HCT116 (cell line): ENCODE measurements at regions not wholly inside any gene's neighbourhood (a gene's known extent, or its start where the extent isn't known, plus 50 kb on each side); places are given as distances from the start of the nearest gene placed in this dataset.

ENCODE experiments used
- ATAC-seq: fragments of 200-7000 bp; cut with Tn5 transposase; 2 replicates; pipeline ENCODE4 v1.9.1; 2020; ENCODE audit warnings: mild to moderate bottlenecking, moderate library complexity
- BruUV-seq: library from RNA; stranded (reverse); fragments of 400-500 nt; replicated peaks from 2 replicates; lab custom pipeline; 2021; lab: Mats Ljungman, UMichigan
- CTCF ChIA-PET: fragments of 300-600 bp; sonication (Branson Sonifier 250); formaldehyde crosslinking; loops from one replicate; lab custom pipeline; 2021; ENCODE audit warnings: antibody characterized with exemption; lab: Charles Lee
- POLR2A ChIA-PET: fragments of 300-600, 350-600 bp; sonication (Branson Sonifier 250); formaldehyde crosslinking; loops from one replicate; lab custom pipeline; 2021; ENCODE audit warnings: antibody characterized with exemption; lab: Charles Lee
- RAD21 ChIA-PET, 2 experiments: fragments of 300-600 bp; sonication (Branson Sonifier 250); formaldehyde crosslinking; loops; one replicate each; lab custom pipeline; 2023; ENCODE audit warnings: low total read pairs in 2 of 2; ENCODE audit not compliant: uncharacterized antibody in 2 of 2, unreplicated experiment in 2 of 2, low non-redundant PET in 1 of 2; lab: Charles Lee
- DNase-seq: peaks from one replicate; pipeline ENCODE4 v3.0.0-alpha.2; 2010; ENCODE audit warnings: low read depth, low spot score
- H2AFZ ChIP-seq: fragments of 200-600 bp; shearing (Covaris generic), sonication (generic); 2 replicates; pipeline ENCODE4 v1.6.1; 2017; ENCODE audit warnings: low read depth, mixed run types, mixed read lengths, antibody characterized with exemption, low read length; ENCODE audit not compliant: poor library complexity, severe bottlenecking
- H3K27ac ChIP-seq: 2 replicates; pipeline ENCODE4 v1.5.1; 2012; ENCODE audit warnings: low read depth, low read length
- H3K27me3 ChIP-seq: fragments of 200-600 bp; sonication (generic); 2 replicates; pipeline ENCODE4 v1.6.1; 2016; ENCODE audit warnings: mixed run types, low read length, mixed read lengths; ENCODE audit not compliant: insufficient read depth
- H3K36me3 ChIP-seq, 2 experiments: fragments of 200-500 bp in 1 of 2; fragments of 200-600 bp in 1 of 2; sonication (Bioruptor generic) in 1 of 2; sonication (generic) in 1 of 2; 2 replicates each; pipeline versions ENCODE4 v1.5.1 to v1.6.1; 2014 to 2016; ENCODE audit warnings: low read length in 2 of 2, inconsistent platforms in 1 of 2, mixed read lengths in 1 of 2, mixed run types in 1 of 2; ENCODE audit not compliant: insufficient read depth in 2 of 2, control insufficient read depth in 1 of 2
- H3K4me1 ChIP-seq, 2 experiments: fragments of 200-600 bp in 1 of 2; sonication (generic) in 1 of 2; 2 replicates each; pipeline versions ENCODE4 v1.5.1 to v1.6.1; 2012 to 2017; ENCODE audit warnings: low read length in 2 of 2, inconsistent platforms in 1 of 2, mild to moderate bottlenecking in 1 of 2, mixed read lengths in 1 of 2, mixed run types in 1 of 2, moderate library complexity in 1 of 2; ENCODE audit not compliant: insufficient read depth in 2 of 2, control insufficient read depth in 1 of 2
- H3K4me2 ChIP-seq: fragments of 200-600 bp; sonication (generic); 2 replicates; pipeline ENCODE4 v1.6.1; 2017; ENCODE audit warnings: mixed run types, low read length, mixed read lengths
- H3K4me3 ChIP-seq, 2 experiments: fragments of 200-600 bp in 1 of 2; sonication (generic) in 1 of 2; replicated peaks in 1 of 2; 2 replicates each; pipeline ENCODE4 v1.5.1; 2011 to 2016; ENCODE audit warnings: low read length in 2 of 2, control low read depth in 1 of 2, low read depth in 1 of 2, mild to moderate bottlenecking in 1 of 2, mixed read lengths in 1 of 2, mixed run types in 1 of 2
- H3K79me2 ChIP-seq: fragments of 200-600 bp; sonication (generic); 2 replicates; pipeline ENCODE4 v1.6.1; 2017; ENCODE audit warnings: mild to moderate bottlenecking, mixed run types, low read length, moderate library complexity, mixed read lengths; ENCODE audit not compliant: insufficient read depth
- H3K9ac ChIP-seq: fragments of 200-600 bp; sonication (generic); 2 replicates; pipeline ENCODE4 v1.6.1; 2016; ENCODE audit warnings: low read length, mixed read lengths
- H3K9me2 ChIP-seq: fragments of 200-600 bp; sonication (generic), shearing (Covaris generic); 2 replicates; pipeline ENCODE4 v1.6.1; 2017; ENCODE audit warnings: mixed run types, mild to moderate bottlenecking, moderate library complexity; ENCODE audit not compliant: insufficient read depth
- H3K9me3 ChIP-seq, 2 experiments: fragments of 200-500 bp in 1 of 2; fragments of 200-600 bp in 1 of 2; sonication (Bioruptor generic) in 1 of 2; sonication (generic) in 1 of 2; 2 replicates each; pipeline ENCODE4 v1.6.1; 2014 to 2017; ENCODE audit warnings: low read length in 2 of 2, mixed read lengths in 2 of 2, inconsistent platforms in 1 of 2, low read depth in 1 of 2, mild to moderate bottlenecking in 1 of 2, mixed run types in 1 of 2, moderate library complexity in 1 of 2; ENCODE audit not compliant: control insufficient read depth in 1 of 2, insufficient read depth in 1 of 2
- H4K20me1 ChIP-seq: fragments of 200-600 bp; sonication (generic), shearing (Covaris generic); 2 replicates; pipeline ENCODE4 v1.6.1; 2017; ENCODE audit warnings: mixed run types, mild to moderate bottlenecking, moderate library complexity; ENCODE audit not compliant: insufficient read depth
- CBX3 ChIP-seq: IDR thresholded peaks from 2 replicates; pipeline ENCODE4 v1.6.1; 2012; ENCODE audit warnings: low read depth
- CEBPB ChIP-seq: IDR thresholded peaks from 2 replicates; pipeline ENCODE4 v1.6.1; 2012; ENCODE audit warnings: low read depth
- EZH2 ChIP-seq: fragments of 200-600 bp; sonication (generic); IDR thresholded peaks from 2 replicates; pipeline ENCODE4 v1.6.1; 2017; ENCODE audit warnings: antibody characterized with exemption, mixed run types
- FOSL1 ChIP-seq: IDR thresholded peaks from 2 replicates; pipeline ENCODE4 v1.6.1; 2012; ENCODE audit warnings: low read depth
- JUND ChIP-seq: IDR thresholded peaks from 2 replicates; pipeline ENCODE4 v1.6.1; 2012
- POLR2AphosphoS5 ChIP-seq: IDR thresholded peaks from 2 replicates; pipeline ENCODE4 v1.6.1; 2011; ENCODE audit warnings: mild to moderate bottlenecking, low read depth, low read length, moderate library complexity
- RAD21 ChIP-seq: IDR thresholded peaks from 2 replicates; pipeline ENCODE4 v1.6.1; 2012; ENCODE audit warnings: low read depth, mild to moderate bottlenecking
- SIN3A ChIP-seq: IDR thresholded peaks from 2 replicates; pipeline ENCODE4 v1.6.1; 2012; ENCODE audit warnings: low read depth
- SP1 ChIP-seq: IDR thresholded peaks from 2 replicates; pipeline ENCODE4 v1.6.1; 2012; ENCODE audit warnings: low read depth
- SRF ChIP-seq: IDR thresholded peaks from 2 replicates; pipeline ENCODE4 v1.6.1; 2012; ENCODE audit warnings: low read depth
- TCF7L2 ChIP-seq: IDR thresholded peaks from 2 replicates; pipeline ENCODE4 v1.7.0; 2011; ENCODE audit warnings: borderline replicate concordance, inconsistent platforms; ENCODE audit not compliant: insufficient read depth, insufficient read length; ENCODE audit errors: extremely low read depth
- ZFX ChIP-seq: fragments of 450-650 bp; IDR thresholded peaks from 2 replicates; pipeline ENCODE4 v1.6.1; 2017
- ZNF274 ChIP-seq: fragments of 200-500 bp; sonication (Bioruptor generic); IDR thresholded peaks from 2 replicates; pipeline ENCODE4 v1.6.1; 2014; ENCODE audit warnings: mild to moderate bottlenecking, low read depth, low read length, inconsistent platforms
- intact Hi-C: fragments of 100-400 bp; cut with micrococcal nuclease; formaldehyde crosslinking; loops from 2 replicates; pipeline ENCODE4 v1.10.0; 2022
- TF ChIP-seq, protein P1 (sequence below), 3 experiments: fragments of 200-600 bp in 1 of 3; sonication (generic) in 1 of 3; IDR thresholded peaks in 2 of 3; conservative IDR thresholded peaks in 1 of 3; 2 replicates each; pipeline ENCODE4 v1.5.1; 2012 to 2017; ENCODE audit warnings: low read depth in 2 of 3, low read length in 2 of 3, antibody characterized with exemption in 1 of 3, borderline replicate concordance in 1 of 3, control low read depth in 1 of 3, mild to moderate bottlenecking in 1 of 3, mixed read lengths in 1 of 3, mixed run types in 1 of 3, moderate library complexity in 1 of 3; ENCODE audit not compliant: insufficient read depth in 1 of 3
- TF ChIP-seq, protein P2 (sequence below): IDR thresholded peaks from 2 replicates; pipeline ENCODE4 v1.6.1; 2011; ENCODE audit warnings: mild to moderate bottlenecking, low read length, moderate library complexity; ENCODE audit not compliant: insufficient replicate concordance; ENCODE audit errors: extremely low read depth
- TF ChIP-seq, protein P3 (sequence below): IDR thresholded peaks from 2 replicates; pipeline ENCODE4 v1.6.1; 2012
- TF ChIP-seq, protein P4 (sequence below): IDR thresholded peaks from 2 replicates; pipeline ENCODE4 v1.6.1; 2012; ENCODE audit warnings: low read depth

DNA sequence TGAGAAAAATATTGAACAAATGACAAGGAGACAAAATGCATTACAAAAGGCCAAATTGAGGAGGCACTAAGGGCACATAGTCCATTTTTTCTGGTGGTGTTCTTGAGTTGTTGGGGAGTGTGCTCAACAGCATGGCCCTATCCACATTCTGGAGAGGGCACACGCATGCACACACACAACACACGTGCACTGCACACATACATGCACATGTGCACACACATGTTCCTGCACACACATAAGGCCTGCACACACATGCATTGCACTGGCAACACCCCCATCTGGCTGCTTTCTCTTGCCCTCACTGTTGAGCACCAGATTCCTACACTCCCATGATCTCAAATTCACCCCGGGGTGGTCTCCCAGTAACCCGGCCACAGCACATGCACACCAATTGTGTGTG is 659.2 kb upstream of the RAB6C start:
- intact Hi-C loops = no loop called here
- no peak for ATAC-seq
- no peaks in the 10 kb centered on the region for H4K20me1 ChIP-seq

More for the DNA sequence above, 659.2 kb upstream of the RAB6C start:
- Histone ChIP-seq H3K79me2 (no peaks in the 10 kb centered on the region), H3K9me3 (no peaks in the 10 kb centered on the region), H3K36me3 (no peaks in the 10 kb centered on the region), H3K27ac (no peak overlapping the region), H3K4me1 (no peaks in the 10 kb centered on the region), H3K4me3 (no peak overlapping the region), H3K9me2 (no peaks in the 10 kb centered on the region), H2AFZ (no peak overlapping the region), H3K27me3 (peaks cover 13% of the 10 kb centered on the region; the same call in 1 of the 2 replicates), H3K9ac (no peak overlapping the region), H3K4me2 (no peak overlapping the region)
- CTCF ChIA-PET = no interaction called here
- BruUV-seq = no TSS peak
- POLR2A ChIA-PET = no interaction called here
- no peak for TF ChIP-seq EZH2
- no peak for TF ChIP-seq SP1
- TF ChIP-seq, protein P1, sequence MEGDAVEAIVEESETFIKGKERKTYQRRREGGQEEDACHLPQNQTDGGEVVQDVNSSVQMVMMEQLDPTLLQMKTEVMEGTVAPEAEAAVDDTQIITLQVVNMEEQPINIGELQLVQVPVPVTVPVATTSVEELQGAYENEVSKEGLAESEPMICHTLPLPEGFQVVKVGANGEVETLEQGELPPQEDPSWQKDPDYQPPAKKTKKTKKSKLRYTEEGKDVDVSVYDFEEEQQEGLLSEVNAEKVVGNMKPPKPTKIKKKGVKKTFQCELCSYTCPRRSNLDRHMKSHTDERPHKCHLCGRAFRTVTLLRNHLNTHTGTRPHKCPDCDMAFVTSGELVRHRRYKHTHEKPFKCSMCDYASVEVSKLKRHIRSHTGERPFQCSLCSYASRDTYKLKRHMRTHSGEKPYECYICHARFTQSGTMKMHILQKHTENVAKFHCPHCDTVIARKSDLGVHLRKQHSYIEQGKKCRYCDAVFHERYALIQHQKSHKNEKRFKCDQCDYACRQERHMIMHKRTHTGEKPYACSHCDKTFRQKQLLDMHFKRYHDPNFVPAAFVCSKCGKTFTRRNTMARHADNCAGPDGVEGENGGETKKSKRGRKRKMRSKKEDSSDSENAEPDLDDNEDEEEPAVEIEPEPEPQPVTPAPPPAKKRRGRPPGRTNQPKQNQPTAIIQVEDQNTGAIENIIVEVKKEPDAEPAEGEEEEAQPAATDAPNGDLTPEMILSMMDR (IDR thresholded peaks at IDR 0.05 in 2 of 3, conservative IDR thresholded peaks at IDR 0.05 in 1 of 3; ENCODE audit: borderline replicate concordance in 1 of 3, insufficient read depth in 1 of 3, low read depth in 2 of 3, low read length in 2 of 3) = no peak
- no peak for TF ChIP-seq JUND
- no peak for TF ChIP-seq FOSL1
- TF ChIP-seq TCF7L2 = no peak
- no peak for TF ChIP-seq CEBPB
- TF ChIP-seq, protein P2, sequence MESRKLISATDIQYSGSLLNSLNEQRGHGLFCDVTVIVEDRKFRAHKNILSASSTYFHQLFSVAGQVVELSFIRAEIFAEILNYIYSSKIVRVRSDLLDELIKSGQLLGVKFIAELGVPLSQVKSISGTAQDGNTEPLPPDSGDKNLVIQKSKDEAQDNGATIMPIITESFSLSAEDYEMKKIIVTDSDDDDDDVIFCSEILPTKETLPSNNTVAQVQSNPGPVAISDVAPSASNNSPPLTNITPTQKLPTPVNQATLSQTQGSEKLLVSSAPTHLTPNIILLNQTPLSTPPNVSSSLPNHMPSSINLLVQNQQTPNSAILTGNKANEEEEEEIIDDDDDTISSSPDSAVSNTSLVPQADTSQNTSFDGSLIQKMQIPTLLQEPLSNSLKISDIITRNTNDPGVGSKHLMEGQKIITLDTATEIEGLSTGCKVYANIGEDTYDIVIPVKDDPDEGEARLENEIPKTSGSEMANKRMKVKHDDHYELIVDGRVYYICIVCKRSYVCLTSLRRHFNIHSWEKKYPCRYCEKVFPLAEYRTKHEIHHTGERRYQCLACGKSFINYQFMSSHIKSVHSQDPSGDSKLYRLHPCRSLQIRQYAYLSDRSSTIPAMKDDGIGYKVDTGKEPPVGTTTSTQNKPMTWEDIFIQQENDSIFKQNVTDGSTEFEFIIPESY = no peak
- TF ChIP-seq, protein P3, sequence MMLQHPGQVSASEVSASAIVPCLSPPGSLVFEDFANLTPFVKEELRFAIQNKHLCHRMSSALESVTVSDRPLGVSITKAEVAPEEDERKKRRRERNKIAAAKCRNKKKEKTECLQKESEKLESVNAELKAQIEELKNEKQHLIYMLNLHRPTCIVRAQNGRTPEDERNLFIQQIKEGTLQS = no peak
- TF ChIP-seq, protein P4, sequence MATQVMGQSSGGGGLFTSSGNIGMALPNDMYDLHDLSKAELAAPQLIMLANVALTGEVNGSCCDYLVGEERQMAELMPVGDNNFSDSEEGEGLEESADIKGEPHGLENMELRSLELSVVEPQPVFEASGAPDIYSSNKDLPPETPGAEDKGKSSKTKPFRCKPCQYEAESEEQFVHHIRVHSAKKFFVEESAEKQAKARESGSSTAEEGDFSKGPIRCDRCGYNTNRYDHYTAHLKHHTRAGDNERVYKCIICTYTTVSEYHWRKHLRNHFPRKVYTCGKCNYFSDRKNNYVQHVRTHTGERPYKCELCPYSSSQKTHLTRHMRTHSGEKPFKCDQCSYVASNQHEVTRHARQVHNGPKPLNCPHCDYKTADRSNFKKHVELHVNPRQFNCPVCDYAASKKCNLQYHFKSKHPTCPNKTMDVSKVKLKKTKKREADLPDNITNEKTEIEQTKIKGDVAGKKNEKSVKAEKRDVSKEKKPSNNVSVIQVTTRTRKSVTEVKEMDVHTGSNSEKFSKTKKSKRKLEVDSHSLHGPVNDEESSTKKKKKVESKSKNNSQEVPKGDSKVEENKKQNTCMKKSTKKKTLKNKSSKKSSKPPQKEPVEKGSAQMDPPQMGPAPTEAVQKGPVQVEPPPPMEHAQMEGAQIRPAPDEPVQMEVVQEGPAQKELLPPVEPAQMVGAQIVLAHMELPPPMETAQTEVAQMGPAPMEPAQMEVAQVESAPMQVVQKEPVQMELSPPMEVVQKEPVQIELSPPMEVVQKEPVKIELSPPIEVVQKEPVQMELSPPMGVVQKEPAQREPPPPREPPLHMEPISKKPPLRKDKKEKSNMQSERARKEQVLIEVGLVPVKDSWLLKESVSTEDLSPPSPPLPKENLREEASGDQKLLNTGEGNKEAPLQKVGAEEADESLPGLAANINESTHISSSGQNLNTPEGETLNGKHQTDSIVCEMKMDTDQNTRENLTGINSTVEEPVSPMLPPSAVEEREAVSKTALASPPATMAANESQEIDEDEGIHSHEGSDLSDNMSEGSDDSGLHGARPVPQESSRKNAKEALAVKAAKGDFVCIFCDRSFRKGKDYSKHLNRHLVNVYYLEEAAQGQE = no peak
- TF ChIP-seq SIN3A = no peak
- TF ChIP-seq ZNF274 = no peak
- no peak for TF ChIP-seq CBX3
- TF ChIP-seq RAD21 = no peak
- no peak for TF ChIP-seq SRF
- no peak for TF ChIP-seq POLR2AphosphoS5
- TF ChIP-seq ZFX = no peak
- RAD21 ChIA-PET = no interaction called here
- no peak for DNase-seq
